Ishikawa (cell line): ENCODE measurements at regions not wholly inside any gene's neighbourhood (a gene's known extent, or its start where the extent isn't known, plus 50 kb on each side); places are given as distances from the start of the nearest gene placed in this dataset.

ENCODE experiments used
- CEBPB ChIP-seq: IDR thresholded peaks from 2 replicates; pipeline ENCODE4 v1.6.1; 2012
- CREB1 ChIP-seq: IDR thresholded peaks from 2 replicates; pipeline ENCODE4 v1.6.1; 2012; ENCODE audit warnings: low read depth
- EGR1 ChIP-seq: IDR thresholded peaks from 2 replicates; pipeline ENCODE4 v1.6.1; 2012
- EP300 ChIP-seq: IDR thresholded peaks from 2 replicates; pipeline ENCODE4 v1.6.1; 2012; ENCODE audit warnings: borderline replicate concordance
- FOXM1 ChIP-seq: IDR thresholded peaks from 2 replicates; pipeline ENCODE4 v1.6.1; 2012; ENCODE audit warnings: low read depth, borderline replicate concordance
- NFIC ChIP-seq: IDR thresholded peaks from 2 replicates; pipeline ENCODE4 v1.6.1; 2012
- RAD21 ChIP-seq: IDR thresholded peaks from 2 replicates; pipeline ENCODE4 v1.6.1; 2012; ENCODE audit warnings: low read depth
- REST ChIP-seq: IDR thresholded peaks from 2 replicates; pipeline ENCODE4 v1.6.1; 2012; ENCODE audit warnings: low read depth, mild to moderate bottlenecking
- TAF1 ChIP-seq: IDR thresholded peaks from 2 replicates; pipeline ENCODE4 v1.6.1; 2012; ENCODE audit warnings: low read depth, mild to moderate bottlenecking
- TCF12 ChIP-seq: IDR thresholded peaks from 2 replicates; pipeline ENCODE4 v1.6.1; 2012; ENCODE audit warnings: low read depth
- TEAD4 ChIP-seq: IDR thresholded peaks from 2 replicates; pipeline ENCODE4 v1.6.1; 2012
- USF1 ChIP-seq: IDR thresholded peaks from 2 replicates; pipeline ENCODE4 v1.6.1; 2012
- YY1 ChIP-seq: IDR thresholded peaks from 2 replicates; pipeline ENCODE4 v1.6.1; 2012; ENCODE audit warnings: low read depth

- TF ChIP-seq EP300 (no peak), FOXM1 (no peak), CREB1 (no peak), REST (no peak), TCF12 (no peak), CEBPB (no peak), YY1 (no peak), NFIC (no peak), EGR1 (no peak), TEAD4 (no peak), TAF1 (no peak), RAD21 (no peak), USF1 (no peak)
Observed at GRCh38 chr3:103470498-103470897, 1035.7 kb downstream of the ZPLD1 start.
